G401.6 (cell line): ENCODE measurements at regions not wholly inside any gene's neighbourhood (a gene's known extent, or its start where the extent isn't known, plus 50 kb on each side); places are given as distances from the start of the nearest gene placed in this dataset.
"Not testable (repeated sequence)": the region's sequence is repeated elsewhere in the genome, so short reads cannot be mapped to it uniquely, and the experiment has no call there.

Source experiments
- FAIRE-seq: peaks from 2 replicates; lab custom pipeline; 2012; peaks lifted over from hg19 to GRCh38; lab: Jason Lieb, UNC

GRCh38 chr1:199044191-199044590 is 405.4 kb downstream of the PTPRC start:
- no peak for FAIRE-seq

GRCh38 chr1:199046618-199047017 is 407.8 kb downstream of the PTPRC start:
- no peak for FAIRE-seq

- no peak for FAIRE-seq
Measured at GRCh38 chr1:199054694-199055093, 415.9 kb downstream of the PTPRC start.

- no peak for FAIRE-seq
Measured at GRCh38 chr1:199057322-199057721, 418.5 kb downstream of the PTPRC start.

DNA sequence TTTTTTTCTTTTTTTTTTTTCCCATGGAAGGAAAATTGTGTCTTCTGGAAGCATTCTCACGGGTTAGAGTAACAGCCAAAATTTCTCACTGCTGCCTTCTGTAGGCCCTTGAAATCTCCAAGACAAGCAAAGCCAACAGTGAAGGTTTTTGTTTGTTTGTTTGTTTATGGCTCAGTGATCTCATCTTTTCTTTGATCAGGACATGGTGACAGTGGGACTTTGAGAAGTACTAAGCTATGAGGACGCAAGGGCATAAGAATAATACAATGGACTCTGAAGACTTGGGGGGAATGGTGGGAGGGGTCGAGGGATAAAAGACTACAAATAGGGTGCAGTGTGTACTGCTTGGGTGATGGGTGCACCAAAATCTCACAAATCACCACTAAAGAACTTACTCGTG is 419.4 kb downstream of the PTPRC start:
- FAIRE-seq, result no peak

- no peak for FAIRE-seq
Measured at GRCh38 chr1:199064971-199065370, 426.1 kb downstream of the PTPRC start.

DNA sequence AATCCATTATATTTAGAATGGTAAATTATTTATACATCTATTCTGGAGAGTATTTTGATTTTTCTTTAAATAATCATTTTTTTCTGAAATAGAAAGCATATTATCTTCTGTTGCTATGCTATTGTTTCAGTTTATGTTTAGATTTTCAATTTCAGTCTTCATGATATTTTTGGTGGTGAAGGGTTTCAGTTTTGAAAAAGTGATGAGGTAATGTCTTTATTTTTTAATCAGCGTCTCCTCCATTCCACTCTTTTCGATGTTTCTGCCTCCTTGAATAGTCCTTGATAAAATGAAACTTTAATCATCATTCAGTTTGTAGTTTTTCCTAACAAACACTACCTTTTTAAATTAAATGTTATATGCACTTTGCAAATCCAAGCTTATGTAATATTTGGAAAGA is 428.6 kb downstream of the PTPRC start:
- FAIRE-seq, result no peak

- FAIRE-seq, result no peak
Measured at GRCh38 chr1:199071080-199071479, 432.2 kb downstream of the PTPRC start.

DNA sequence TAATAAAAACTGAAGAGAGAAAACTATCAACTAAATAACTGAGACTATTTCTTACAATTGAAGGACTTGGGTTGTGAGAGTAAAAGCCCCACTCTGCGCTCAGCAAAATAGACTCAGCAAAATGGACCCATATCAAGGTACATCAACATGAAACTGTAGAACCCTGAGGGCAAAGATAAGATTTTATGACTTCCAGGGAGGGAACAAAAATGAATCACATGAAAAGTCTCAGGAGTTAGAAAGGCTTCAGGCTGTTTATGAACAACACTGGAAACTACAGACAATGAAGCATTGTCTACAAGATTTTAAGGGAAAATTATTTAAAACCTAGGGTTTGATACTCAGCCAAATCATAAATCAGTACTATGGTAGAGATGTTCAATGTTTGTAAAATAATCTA is 434.3 kb downstream of the PTPRC start:
- no peak for FAIRE-seq

GRCh38 chr1:199075792-199076191 is 437.0 kb downstream of the PTPRC start:
- FAIRE-seq, result no peak

DNA sequence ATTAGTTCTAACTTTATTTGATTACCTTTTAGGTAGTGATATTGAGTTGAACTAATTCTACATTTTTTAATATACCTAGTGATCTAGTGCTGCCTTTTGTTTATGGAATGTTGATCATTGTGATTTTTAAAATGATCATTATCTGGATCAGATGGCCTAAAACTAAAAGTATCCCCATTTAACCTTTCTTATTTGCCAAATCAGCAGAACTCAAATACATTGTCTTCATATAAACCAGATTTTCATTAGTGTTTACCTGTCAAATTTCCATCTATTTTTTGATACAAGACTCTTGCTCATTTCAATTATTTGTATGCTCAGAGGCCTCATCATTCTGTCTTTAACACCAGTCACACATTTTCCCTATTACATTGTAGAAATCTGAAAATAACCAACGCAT is 441.2 kb downstream of the PTPRC start:
- no peak for FAIRE-seq

- FAIRE-seq, result no peak
Measured at GRCh38 chr1:199081739-199082138, 442.9 kb downstream of the PTPRC start.

DNA sequence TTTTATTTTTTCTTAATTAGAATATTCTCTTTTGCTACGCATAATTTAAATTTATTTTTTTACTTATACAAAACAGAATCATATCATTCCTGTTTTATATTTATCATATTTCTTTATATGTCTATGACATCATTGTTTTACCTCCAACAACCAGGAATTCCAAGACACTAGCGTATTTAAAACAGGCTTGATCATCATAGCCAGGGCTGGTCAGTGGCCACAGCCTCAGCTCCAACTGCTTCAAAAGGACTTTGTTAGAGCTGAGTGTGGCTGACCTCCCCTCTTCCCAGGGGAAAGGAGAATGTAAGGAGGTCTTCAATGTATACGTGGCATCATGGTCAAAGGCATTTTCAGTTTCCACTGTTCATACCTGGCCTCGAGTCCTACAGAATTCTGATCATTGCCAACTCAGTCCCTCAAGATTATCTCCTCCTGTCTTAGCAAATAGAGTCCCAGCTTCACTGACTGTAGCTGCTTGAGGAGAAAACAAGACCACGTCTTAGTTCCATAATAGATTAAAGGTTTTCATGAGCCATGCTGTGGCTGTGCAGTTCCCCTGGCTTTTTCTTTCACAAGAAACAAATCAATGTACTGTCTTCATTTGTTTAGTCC is 444.0 kb downstream of the PTPRC start:
- no peak for FAIRE-seq

GRCh38 chr1:199083680-199084079 is 444.8 kb downstream of the PTPRC start:
- FAIRE-seq, result no peak

GRCh38 chr1:199084293-199084692 is 445.5 kb downstream of the PTPRC start:
- no peak for FAIRE-seq

DNA sequence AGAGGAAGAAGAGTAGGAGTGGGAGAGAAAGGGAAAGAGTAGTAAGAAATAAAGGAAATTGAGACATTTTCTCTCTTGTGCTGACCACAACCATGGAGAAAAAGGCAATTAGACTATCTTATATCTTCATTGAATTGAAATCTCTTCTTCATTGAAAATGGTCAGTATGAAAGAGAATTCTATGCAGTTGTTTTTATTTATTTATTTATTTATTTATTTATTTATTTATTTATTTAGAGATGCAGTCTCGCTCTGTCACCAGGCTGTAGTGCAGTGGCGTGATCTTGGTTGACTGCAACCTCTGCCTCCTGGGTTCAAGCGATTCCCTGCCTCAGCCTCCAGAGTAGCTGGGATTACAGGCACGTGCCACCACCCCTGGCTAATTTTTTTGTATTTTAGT is 447.1 kb downstream of the PTPRC start:
- no peak for FAIRE-seq

GRCh38 chr1:199087144-199087543 is 448.3 kb downstream of the PTPRC start:
- no peak for FAIRE-seq

- FAIRE-seq, result no peak
Measured at GRCh38 chr1:199089393-199090122, 450.7 kb downstream of the PTPRC start.

DNA sequence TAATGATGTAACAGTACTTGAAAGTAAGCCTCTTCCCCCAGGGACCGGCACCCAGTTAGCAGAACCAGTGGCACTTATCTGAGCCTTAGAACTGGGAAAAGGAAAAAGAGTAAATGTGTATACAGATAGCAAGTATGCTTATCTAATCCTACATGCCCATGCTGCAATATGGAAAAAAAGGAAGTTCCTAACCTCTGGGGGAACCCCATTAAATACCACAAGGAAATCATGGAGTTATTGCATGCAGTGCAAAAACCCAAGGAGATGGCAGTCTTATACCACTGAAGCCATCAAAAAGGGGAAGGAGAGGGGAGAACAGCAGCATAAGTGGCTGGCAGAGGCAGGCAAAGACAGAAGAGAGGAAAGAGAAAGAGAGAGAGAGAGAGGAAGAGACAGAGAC is 456.8 kb downstream of the PTPRC start:
- not testable (repeated sequence) for FAIRE-seq

- FAIRE-seq, result no peak
Measured at GRCh38 chr1:199096591-199096990, 457.8 kb downstream of the PTPRC start.

- FAIRE-seq, result no peak
Measured at GRCh38 chr1:199098468-199098867, 459.6 kb downstream of the PTPRC start.

DNA sequence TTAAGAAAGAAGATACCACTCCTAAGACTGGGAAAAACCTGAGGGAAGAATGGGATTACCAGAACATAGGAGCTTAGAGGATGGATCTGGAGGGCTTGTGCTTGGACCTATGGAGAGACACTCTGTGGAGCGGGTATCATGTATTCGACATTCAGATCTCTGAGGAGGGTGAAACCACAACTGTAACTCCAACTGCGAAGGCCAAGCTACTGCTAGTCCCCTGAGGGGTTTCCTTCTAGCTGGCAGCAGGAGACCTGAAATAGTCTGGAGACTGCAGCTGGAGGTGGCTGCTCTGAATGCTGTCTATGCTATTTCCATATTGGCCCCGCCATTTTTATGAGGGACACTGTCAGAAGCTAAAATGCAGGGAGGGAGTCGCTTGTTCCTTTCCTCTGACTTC is 462.3 kb downstream of the PTPRC start:
- no peak for FAIRE-seq

DNA sequence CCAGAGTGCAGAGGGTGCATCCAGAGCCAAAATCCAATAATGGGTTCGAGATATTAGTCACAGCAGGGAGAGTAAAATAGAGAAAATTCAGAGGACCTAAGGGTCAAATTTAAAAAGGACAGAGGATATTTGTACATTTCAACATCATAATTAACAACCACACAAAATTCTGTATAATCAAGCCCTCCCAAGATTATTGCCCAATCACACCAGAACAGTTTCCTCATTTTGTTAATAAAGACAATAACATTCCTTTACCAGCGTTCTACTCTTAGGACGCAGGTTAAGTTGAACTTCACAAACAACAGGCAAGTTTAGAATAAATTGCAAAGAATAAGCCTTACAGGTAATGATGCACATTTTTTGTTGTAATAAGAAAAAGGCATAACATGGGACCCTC is 462.8 kb downstream of the PTPRC start:
- no peak for FAIRE-seq

- FAIRE-seq, result no peak
Measured at GRCh38 chr1:199102239-199102638, 463.4 kb downstream of the PTPRC start.
